PC-9 (cell line): ENCODE measurements at regions not wholly inside any gene's neighbourhood (a gene's known extent, or its start where the extent isn't known, plus 50 kb on each side); places are given as distances from the start of the nearest gene placed in this dataset.

Experiments
- BruUV-seq: library from RNA; stranded (reverse); fragments of 400-500 nt; replicated peaks from 2 replicates; lab custom pipeline; 2021; lab: Mats Ljungman, UMichigan
- CTCF ChIA-PET: fragments of 300-600 bp; sonication (Branson Sonifier 250); formaldehyde crosslinking; loops from one replicate; lab custom pipeline; 2022; ENCODE audit warnings: antibody characterized with exemption; lab: Charles Lee
- POLR2A ChIA-PET: fragments of 300-600 bp; sonication (Branson Sonifier 250); formaldehyde crosslinking; loops from one replicate; lab custom pipeline; 2022; ENCODE audit warnings: antibody characterized with exemption; ENCODE audit not compliant: unreplicated experiment; lab: Charles Lee
- DNase-seq, 2 experiments: peaks; one replicate each; pipeline versions ENCODE4 v3.0.0 to v3.0.0-alpha.2; 2015 to 2022; ENCODE audit warnings: mixed read lengths in 1 of 2
- H2AFZ ChIP-seq: fragments of 200-600 bp; sonication (generic); 2 replicates; pipeline ENCODE4 v1.8.1; 2017; ENCODE audit warnings: antibody characterized with exemption
- H3F3A ChIP-seq: fragments of 200-600 bp; sonication (generic); 2 replicates; pipeline ENCODE4 v1.8.1; 2017; ENCODE audit warnings: antibody characterized with exemption, mild to moderate bottlenecking, low read depth; ENCODE audit not compliant: insufficient read depth
- H3K27ac ChIP-seq: fragments of 200-600 bp; sonication (generic); 2 replicates; pipeline ENCODE4 v1.6.1; 2016; ENCODE audit warnings: mixed run types
- H3K27me3 ChIP-seq: fragments of 200-600 bp; sonication (generic); 2 replicates; pipeline ENCODE4 v1.6.1; 2016; ENCODE audit warnings: low read depth, mixed run types; ENCODE audit not compliant: insufficient read depth
- H3K36me3 ChIP-seq: fragments of 200-600 bp; sonication (generic); 2 replicates; pipeline ENCODE4 v1.6.1; 2016; ENCODE audit warnings: low read depth, mixed run types
- H3K4me1 ChIP-seq: fragments of 200-600 bp; sonication (generic); replicated peaks from 2 replicates; pipeline ENCODE4 v1.6.1; 2016; ENCODE audit warnings: mixed run types; ENCODE audit not compliant: insufficient read depth
- H3K4me2 ChIP-seq: fragments of 200-600 bp; sonication (generic); 2 replicates; pipeline ENCODE4 v1.6.1; 2017; ENCODE audit warnings: mixed run types
- H3K4me3 ChIP-seq: fragments of 200-600 bp; sonication (generic); 2 replicates; pipeline ENCODE4 v1.6.1; 2016; ENCODE audit warnings: mixed run types
- H3K79me2 ChIP-seq: fragments of 200-600 bp; sonication (generic); 2 replicates; pipeline ENCODE4 v1.6.1; 2017; ENCODE audit warnings: low read depth, mixed run types
- H3K9me2 ChIP-seq: fragments of 200-600 bp; sonication (generic); 2 replicates; pipeline ENCODE4 v1.8.1; 2017; ENCODE audit warnings: mild to moderate bottlenecking; ENCODE audit not compliant: insufficient read depth
- H3K9me3 ChIP-seq: fragments of 200-600 bp; sonication (generic); 2 replicates; pipeline ENCODE4 v1.8.1; 2016; ENCODE audit warnings: low read depth; ENCODE audit not compliant: insufficient read depth
- H4K20me1 ChIP-seq: fragments of 200-600 bp; sonication (generic); 2 replicates; pipeline ENCODE4 v1.8.1; 2017; ENCODE audit not compliant: insufficient read depth
- CTCF ChIP-seq: fragments of 200-600 bp; sonication (generic); conservative IDR thresholded peaks from 2 replicates; pipeline ENCODE4 v1.6.1; 2017; ENCODE audit warnings: mixed run types, antibody characterized with exemption, mild to moderate bottlenecking, moderate library complexity
- EZH2 ChIP-seq: fragments of 200-600 bp; sonication (generic); IDR thresholded peaks from 2 replicates; pipeline ENCODE4 v1.8.0; 2017; ENCODE audit warnings: antibody characterized with exemption, low read depth
- intact Hi-C: fragments of 100-400 bp; cut with micrococcal nuclease; formaldehyde crosslinking; loops from one replicate; pipeline ENCODE4 v1.10.0; 2022; ENCODE audit not compliant: unreplicated experiment

GRCh38 chr5:18236386-18236785, 602.1 kb downstream of the TAF11L14 start:
- no peak for TF ChIP-seq CTCF
- TF ChIP-seq EZH2, result no peak
- Histone ChIP-seq H3K4me3 (no peak overlapping the region), H3K4me1 (no peaks in the 10 kb centered on the region), H3K9me2 (no peaks in the 10 kb centered on the region; the same call in 1 of the 2 replicates), H3K79me2 (no peaks in the 10 kb centered on the region), H3K27ac (no peak overlapping the region), H4K20me1 (no peaks in the 10 kb centered on the region), H3K9me3 (no peaks in the 10 kb centered on the region), H3K36me3 (no peaks in the 10 kb centered on the region), H2AFZ (no peak overlapping the region), H3K27me3 (no peaks in the 10 kb centered on the region), H3F3A (no peaks in the 10 kb centered on the region), H3K4me2 (no peak overlapping the region)
- ChIA-PET POLR2A (no interaction called here), CTCF (no interaction called here)
- no peak for DNase-seq
- BruUV-seq, result no TSS peak
- intact Hi-C loops, result no loop called here

GRCh38 chr5:18238321-18238720, 604.1 kb downstream of the TAF11L14 start:
- Histone ChIP-seq H3K27ac (no peak overlapping the region), H3K9me2 (no peaks in the 10 kb centered on the region; the same call in 1 of the 2 replicates), H3K27me3 (no peaks in the 10 kb centered on the region), H3K36me3 (no peaks in the 10 kb centered on the region), H3K4me3 (no peak overlapping the region), H3K79me2 (no peaks in the 10 kb centered on the region), H3K4me2 (no peak overlapping the region), H4K20me1 (no peaks in the 10 kb centered on the region), H3F3A (no peaks in the 10 kb centered on the region), H2AFZ (no peak overlapping the region), H3K9me3 (no peaks in the 10 kb centered on the region), H3K4me1 (no peaks in the 10 kb centered on the region)
- CTCF ChIA-PET, result no interaction called here
- TF ChIP-seq EZH2 (no peak), CTCF (no peak)
- intact Hi-C loops, result no loop called here
- POLR2A ChIA-PET, result no interaction called here
- no peak for DNase-seq
- no TSS peak for BruUV-seq

GRCh38 chr5:18240971-18241370, 606.7 kb downstream of the TAF11L14 start:
- Histone ChIP-seq H3K9me2 (no peaks in the 10 kb centered on the region), H3K27ac (no peak overlapping the region), H2AFZ (no peak overlapping the region), H3K36me3 (no peaks in the 10 kb centered on the region), H3K27me3 (no peaks in the 10 kb centered on the region), H3K4me3 (no peak overlapping the region), H3F3A (no peaks in the 10 kb centered on the region), H3K79me2 (no peaks in the 10 kb centered on the region), H4K20me1 (no peaks in the 10 kb centered on the region), H3K9me3 (0 out of 2 replicates have a peak, but pooled peaks cover 3% of the 10 kb centered on the region), H3K4me1 (no peaks in the 10 kb centered on the region), H3K4me2 (no peak overlapping the region)
- ChIA-PET CTCF (no interaction called here), POLR2A (no interaction called here)
- TF ChIP-seq EZH2 (no peak), CTCF (no peak)
- intact Hi-C loops, result no loop called here
- no TSS peak for BruUV-seq
- no peak for DNase-seq
